IPS DF 19.7 (cell line): ENCODE measurements at regions not wholly inside any gene's neighbourhood (a gene's known extent, or its start where the extent isn't known, plus 50 kb on each side); places are given as distances from the start of the nearest gene placed in this dataset.

ENCODE experiments used
- DNase-seq: peaks from one replicate; pipeline ENCODE4 v3.0.0-alpha.2; 2013; ENCODE audit warnings: low read depth, low spot score

DNA sequence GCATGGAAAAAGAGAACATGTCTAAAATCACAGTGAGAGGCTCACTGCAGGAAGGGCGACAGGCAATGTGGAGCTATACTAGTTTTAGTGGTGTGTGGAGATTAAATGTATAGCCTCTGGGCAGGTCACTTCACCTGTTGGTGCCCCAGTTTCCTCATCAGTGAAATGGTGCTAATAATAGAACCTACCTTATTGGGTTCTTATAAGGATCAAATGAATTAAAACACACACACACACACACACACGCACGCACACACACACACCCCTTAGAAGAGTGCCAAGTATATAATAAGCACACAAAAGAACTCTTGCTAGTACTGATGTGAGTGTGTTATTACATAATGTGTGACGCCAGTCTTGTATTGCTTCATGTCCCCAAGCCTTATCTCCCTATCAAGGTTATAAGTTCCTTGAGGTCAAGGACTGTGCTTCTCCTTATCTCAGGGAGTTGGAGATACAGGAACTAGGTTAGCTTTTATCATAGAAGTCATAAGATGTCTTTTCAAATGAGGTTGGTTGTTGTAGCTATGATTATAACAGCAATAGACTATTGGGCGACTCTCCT is 98.0 kb upstream of the CXCR4 start:
- DNase-seq = no peak

DNA sequence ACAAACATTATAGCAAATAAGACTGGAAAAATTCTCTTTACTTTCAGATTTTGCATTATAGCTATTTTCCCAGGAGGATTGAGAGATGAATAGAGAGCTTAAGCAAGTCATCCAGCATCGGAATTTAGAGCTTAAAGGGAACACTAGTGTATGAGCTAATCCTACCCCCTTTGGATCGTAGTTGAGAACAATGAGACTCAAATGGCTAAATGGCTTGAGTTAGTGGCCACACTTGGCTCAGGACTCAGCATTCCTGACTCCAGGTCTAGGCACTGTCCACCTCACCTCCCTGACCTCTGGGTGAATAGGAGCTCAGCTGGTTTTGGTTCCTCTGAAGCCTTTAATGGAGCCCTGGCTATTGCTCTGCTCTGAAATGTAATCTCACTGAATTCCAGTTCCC is 97.5 kb upstream of the CXCR4 start:
- DNase-seq = no peak

DNA sequence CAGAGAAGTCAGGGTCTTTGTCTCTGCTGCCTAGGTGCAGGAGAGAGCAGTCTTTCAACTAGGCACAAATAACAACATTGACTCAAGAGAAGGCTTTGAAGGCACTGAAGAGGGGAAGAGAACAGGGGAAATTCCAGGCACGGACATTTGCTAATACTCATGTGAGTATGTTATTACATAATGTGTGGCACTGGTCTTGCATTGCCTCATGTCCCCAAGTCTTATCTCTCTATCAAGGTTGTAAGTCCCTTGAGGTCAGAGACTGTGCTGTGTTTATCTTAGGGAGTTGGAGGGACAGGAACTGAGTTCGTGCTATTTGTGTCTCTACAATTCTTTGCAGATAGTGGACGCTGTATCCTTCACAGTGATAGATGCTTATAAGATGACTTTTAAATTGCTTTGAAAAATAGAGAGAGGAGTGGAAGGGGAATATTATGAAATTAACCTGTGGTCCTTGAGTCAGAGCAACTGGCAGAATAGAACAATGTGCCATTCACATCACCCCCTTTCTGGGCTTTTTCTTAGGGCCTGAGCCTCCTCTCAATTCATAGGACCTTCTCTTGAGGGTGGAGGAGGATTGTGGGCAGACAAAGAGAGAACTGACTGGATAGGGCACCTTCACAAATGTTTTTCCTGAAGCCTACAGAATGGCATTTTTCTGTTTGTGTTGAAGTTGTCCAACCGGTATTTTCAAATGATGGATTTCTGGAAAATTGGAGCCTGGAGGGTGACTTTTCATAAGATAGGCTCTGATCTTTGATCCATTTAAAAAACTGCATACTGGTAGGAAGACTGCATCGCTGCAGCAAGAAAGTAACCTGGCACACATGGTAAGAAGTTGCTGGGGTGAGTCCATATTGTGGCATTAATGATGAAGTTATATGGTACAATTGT is 96.6 kb upstream of the CXCR4 start:
- DNase-seq = no peak

DNA sequence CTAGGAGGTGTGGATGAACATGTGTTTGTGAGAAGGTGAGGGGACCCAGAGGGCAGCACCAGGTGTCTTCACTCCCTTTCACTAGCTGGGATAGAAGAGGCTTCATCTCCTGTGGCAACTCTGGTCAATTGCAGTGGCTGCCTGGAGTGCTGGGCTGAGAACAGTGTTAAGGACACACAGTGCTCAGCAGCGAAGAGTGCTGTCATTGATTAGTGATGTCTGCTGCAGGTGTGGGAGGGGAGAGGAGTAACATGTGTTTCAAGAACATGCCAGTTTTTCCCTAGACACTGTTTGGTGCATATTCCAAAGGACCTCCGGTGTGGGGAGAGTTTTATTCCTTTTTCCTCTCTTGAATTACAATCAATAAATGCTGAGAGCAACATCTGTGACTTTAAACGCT is 95.9 kb upstream of the CXCR4 start:
- no peak for DNase-seq

DNA sequence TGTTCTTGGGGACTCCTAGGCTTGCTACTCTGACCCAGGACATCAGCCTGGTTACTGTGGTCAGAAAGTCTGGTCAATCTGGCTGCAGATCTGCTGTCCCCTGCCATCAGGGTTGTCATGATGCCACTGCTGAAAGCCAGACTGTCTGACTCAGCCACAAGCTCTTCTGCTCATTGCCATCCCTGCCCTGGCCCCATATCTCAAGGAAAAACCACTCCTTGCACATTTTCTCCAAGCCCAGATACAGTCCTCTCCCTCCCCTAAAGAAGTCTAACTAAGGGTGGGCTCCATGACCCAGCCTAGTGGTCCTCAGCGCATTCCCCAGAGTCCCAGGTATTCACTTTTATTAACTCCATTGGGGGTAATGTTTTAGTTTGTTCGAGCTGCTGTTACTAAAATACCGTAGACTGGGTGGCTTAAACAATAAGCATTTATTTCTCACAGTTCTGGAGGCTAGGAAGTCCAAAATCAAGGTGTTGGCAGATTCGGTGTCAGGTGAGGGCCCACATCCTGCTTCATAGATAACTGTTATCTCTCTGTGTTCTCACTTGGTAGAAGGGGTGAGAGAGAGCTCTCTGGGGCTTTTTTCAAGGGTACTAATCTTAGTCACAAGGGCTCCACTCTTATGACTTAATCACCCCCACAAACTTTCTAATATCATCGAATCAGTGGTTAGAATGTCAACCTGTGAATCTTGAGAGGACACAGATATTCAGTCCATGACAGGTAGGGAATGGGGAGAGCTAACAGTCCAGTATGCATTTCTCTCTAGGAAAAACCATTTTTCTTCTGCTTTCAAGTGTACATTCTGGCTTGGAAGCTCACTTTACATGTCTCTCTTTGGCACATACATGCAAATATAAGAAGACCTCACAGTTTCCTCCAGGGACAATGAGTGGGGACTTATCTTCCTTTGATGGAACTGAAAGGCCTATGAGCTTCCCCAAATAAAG is 94.8 kb upstream of the CXCR4 start:
- DNase-seq = no peak

DNA sequence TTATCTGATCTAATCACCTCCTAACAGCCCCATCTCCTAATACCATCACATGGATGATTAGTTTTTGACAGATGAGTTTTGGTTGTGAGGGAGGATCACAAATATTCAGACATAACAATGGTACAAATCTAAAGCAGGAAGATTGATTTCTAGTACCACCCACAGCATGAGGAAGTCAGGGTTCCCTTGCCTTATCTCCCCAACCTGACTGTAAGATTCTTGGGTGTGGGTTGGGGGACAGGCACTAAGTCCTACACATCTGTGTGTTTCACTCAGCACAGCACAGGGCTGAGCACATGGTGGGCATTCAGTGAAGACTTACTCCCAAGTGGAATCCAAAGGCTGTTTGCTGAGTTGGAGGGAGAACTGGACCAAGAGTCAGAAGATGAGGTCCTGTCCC is 93.8 kb upstream of the CXCR4 start:
- DNase-seq = no peak

DNA sequence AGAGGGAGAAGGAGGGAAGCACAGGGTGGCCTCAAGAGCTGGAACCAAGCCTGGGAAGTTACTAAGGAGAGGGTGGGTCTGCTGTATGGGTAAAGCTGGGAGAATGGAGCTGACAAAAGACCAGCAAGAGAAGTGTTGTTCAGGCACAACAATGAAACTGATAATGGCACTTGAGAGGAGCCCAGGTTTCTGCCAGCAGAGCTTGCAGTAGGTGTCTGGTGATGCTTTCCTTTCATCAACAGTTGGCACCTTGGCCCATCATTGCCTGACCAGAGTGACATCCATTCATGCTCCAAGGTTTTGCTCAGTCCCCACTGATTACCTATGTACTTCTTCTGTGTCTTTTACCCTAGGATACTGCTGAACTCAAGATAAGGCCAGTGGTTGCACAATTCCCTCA is 92.9 kb upstream of the CXCR4 start:
- DNase-seq = no peak

DNA sequence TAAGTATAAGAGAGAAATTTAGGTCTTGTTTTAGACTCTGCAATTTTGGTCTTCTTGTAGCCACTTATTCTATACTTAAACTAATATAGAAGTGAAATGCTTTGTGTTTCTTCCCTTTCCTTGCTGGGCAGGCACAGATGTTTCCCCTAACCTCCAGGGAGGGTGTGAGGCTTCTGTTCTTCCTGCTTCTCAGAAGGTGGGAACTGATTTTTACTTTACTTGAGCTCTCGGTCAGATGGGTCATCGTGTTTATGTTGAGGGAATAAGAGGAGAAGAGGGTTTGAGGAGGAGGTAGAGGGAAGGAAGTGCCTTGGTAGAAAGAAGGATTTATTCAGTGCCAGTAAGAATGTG is 92.5 kb upstream of the CXCR4 start:
- no peak for DNase-seq

DNA sequence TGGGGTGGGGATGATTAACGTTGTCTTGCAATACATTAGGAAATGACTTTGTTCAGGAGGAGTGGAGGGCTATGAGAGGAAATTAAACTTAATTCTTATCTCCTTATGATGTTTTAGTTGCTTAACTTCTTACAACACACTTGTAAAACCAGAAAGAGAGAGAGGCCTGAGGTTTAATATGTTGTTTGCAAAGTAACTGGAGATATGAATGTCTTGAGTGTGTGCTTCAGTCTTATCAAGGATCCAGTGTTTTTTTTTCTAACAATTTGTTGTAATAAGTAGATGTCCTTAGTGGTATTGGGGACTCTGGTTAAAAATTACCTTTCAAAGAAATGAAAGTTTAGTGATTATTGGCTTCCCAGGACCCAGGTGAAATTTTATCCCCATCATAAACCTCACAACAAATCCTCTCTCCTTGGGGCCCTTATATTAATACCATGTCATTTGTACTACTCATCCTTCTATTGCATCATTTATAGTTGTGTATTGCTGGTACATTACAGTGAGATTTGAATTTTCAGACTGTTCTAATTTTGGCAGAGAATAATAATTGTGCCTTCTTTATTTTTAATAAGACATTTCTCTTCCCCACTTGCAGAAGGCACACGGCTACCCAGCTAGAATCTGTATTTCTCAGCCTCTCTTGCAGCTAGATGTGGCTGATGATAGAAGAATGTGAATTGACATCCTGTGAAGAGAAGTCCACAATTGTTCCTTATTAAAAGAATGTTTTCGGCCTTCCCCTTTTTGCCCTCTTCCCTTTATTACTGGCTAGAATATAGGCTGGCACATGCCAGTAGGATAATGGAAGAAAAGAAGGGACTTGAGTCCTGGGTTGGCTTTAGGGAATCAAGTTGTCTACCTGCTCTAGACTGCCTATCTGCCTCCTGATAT is 91.9 kb upstream of the CXCR4 start:
- DNase-seq = no peak

DNA sequence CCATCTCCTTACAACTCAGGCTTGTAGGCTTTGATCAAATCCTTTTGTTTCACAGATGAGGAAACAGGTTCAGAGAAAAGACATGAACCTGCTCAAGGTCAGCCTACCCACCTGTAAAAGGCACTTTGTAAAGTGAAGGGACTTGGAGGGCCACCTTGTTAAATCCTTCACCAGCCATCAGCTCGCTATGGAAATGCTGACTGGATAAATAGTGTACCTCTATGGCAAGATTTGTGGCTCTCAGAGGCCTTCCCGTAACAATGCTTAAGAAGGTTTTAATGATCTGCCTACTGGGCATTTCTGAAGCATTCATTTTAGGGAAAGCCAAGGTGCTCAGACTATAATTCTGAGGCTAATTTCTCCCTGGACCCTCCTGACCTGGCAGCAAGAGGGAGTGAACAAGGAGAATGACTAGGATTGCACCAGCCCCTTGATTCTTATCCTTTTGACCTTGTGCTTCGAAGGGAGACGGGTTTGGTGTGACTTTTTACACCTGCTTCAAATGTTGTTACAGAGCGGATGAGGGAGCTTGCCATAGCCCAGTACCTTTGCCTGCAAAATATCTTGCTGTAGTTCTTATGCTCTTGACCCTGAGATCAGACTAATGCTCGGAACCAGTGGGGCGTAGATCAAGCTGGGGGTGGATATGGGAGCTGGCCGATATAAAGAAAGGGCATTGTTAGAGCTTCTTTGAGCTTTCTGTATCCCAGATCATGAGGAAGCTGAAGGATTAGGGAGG is 90.9 kb upstream of the CXCR4 start:
- DNase-seq = no peak

DNA sequence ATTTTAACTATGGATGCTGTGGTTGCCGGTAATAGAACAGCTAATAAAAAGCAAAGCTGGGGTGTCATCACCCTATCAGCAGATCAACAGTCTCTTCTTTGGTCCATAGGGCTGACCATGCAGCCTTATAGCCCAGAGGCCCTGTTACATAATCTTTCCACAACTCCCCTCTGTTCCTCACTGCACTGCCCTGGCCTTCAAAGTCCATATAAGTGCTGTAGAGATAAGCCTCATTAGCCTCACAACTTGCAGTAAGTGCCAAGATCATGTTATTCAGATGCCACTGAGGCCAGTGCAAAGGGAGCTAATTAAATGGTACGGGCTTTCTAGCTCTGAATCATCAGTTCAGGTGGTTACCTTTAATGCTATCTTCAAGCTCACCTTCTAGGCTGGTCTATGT is 89.7 kb upstream of the CXCR4 start:
- no peak for DNase-seq

DNA sequence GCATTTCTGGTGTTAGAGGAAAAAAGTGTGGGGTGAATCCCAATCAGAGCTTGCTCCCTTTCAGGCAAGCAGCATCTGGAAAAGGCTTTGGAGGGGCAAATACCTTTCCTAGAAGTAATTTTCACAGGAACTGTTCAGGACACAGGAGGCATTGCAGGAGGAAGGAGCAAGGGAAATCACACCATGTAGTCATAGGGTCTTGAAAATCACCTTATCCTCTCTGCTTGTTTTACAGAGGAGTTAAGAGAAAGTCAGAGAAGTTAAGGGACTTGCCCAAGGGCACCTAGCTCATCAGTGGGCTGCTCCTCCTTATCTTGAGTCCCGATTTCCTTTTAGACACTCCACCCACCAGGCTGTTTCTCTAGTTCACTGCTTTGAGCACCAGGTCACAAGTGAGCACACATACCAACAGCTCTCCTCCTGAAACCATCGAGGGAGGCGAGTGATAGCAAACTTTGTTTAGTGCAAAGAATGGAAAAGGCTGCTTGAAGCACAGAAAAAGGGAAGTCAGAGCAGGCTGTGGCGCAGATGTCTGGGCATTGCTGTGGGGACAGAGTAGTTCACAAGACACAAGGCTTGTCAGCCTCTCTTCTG is 89.2 kb upstream of the CXCR4 start:
- no peak for DNase-seq

DNA sequence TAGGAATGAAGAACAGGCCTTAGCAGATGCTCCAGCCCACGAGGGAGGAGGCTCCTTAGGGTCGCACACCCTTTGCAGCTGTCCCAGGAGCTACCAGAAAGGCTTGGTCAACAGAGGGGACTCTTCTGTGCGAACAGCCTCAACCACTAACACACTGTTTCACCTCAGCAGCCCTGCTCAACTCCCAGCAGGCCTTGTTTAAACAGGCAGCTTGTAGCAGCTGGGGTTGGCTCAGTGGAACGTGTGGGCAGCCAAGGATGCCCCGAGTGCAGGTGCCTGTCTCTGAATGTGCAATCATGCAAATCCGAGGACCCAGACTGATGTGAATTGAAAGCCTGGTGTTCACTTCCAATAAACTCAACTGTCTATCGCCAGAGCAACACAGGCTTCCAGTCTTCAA is 88.7 kb upstream of the CXCR4 start:
- no peak for DNase-seq

DNA sequence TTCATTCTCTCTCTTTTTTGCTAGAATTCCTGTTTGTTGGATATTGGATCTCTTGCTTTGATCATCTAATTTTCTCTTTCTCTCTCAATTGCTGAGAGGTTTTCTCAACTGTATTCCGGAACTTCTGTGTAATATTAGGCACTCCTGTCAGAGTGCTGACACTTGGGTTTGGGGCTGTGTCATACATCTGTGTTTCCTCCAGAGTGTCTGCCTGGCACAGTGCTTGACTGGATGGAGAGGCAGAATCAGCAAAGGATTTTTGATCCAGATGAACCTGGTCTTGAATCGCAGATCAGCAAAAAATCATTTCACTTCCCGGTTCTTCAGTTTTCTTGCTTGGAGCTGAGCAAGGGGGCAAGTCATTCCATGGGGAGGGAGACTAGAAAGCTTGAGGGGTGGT is 87.7 kb upstream of the CXCR4 start:
- DNase-seq = no peak

DNA sequence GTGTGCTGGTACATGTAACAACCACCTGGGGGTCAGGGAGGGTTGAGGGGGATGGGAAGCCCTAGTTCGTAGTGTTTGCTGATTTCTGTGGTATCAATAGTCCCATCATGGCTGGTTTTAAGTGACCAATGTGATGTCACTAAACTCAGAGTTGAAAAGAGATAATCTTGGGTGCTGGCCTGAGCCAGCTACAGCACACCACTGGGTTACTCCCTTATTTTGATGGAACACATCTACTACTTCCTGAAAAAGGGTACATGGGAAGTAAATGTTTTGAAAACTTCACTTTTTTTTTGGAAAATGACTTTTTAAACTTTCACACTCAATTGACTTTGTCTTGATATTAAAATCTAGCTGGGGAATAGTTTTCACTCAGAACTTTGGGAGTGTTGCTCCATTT is 87.0 kb upstream of the CXCR4 start:
- no peak for DNase-seq

DNA sequence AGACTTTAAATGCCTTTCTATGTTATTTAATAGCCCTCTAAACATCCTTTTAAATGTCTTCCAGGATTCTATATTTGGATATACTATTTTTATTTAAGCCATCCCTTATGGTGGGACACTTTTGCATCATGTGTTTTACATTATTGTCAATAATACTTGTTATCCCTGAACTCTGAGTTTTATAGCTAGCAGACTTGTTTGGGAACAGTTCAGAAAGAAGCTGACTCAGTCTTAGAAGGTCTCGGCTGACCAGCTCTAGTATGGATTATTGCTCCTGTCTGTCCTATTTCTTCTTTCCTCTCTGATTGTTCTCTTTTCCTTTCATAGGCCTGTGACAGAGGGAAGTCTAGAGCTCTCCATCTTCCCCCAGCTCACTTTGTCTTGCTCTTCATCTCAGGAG is 77.3 kb upstream of the CXCR4 start:
- DNase-seq = no peak

DNA sequence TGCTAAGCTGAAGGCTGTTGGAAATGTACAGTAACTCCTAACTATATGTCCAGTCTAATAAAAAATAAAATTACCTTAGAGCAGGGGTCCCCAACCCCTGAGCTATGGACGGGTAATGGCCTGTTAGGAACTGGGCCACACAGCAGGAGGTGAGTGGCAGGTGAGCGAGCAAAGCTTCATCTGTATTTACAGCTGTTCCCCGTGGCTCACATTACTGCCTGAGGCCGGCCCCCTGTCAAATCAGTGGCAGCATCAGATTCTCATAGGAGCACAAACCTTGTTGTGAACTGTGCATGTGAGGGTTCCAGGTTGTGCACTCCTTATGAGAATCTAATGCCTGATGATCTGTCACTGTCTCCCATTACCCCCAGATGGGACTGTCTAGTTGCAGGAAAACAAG is 73.1 kb upstream of the CXCR4 start:
- no peak for DNase-seq

DNA sequence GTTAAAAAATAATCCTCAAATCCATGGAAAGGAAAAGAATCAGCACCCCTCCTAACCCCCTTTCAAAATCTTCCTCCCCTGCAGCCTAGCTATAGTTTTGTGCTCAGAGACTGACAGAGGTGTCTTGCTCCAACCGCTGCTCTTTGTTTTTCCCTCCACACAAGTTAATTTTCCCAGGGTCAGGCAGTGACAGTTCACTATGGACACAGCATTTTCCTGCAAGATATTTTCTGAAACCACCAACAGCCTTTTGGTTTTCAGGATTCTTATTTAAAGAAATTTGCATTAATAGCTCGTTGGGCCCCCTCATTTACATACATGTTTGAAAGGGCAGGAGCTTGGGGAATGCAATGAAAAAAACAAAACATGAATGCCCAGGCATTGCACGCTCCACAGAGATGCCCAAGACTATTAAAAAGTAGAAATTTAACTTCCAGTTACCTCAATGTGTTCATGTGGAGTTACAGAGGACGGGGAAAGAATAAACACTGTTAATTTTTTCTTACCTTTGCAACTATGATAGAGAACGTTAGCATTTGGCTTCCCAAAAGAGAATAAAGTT is 71.4 kb upstream of the CXCR4 start:
- DNase-seq = no peak

DNA sequence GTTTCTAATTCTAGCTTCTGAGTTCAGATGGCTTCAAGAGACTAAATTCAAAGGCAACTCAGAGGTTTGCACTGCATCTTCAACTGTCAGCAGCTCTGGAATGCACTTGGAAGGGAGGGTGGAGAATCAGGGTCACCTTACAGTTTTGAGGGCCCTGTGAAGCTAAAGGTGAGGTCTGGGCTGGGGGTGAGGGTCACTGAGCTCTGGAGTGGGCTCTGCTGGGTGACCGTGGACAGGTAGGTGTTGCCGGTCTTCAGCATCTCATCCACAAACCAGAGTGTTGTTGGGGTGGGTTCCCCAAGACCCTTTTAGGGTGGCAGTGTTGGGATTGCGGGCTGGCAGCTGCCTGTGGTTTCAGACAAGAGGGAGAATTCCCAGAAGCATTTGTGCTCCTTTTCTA is 70.1 kb upstream of the CXCR4 start:
- DNase-seq = no peak
